Esophagus muscularis mucosa (tissue), 3 donors: ENCODE measurements at regions not wholly inside any gene's neighbourhood (a gene's known extent, or its start where the extent isn't known, plus 50 kb on each side); places are given as distances from the start of the nearest gene placed in this dataset.

Experiments used
- CTCF ChIP-seq, 3 experiments: fragments of 200-600 bp in 2 of 3; fragments of 450-650 bp in 1 of 3; sonication (generic) in 2 of 3; IDR thresholded peaks; one replicate each; pipeline ENCODE4 v1.5.1; 2017 to 2019; ENCODE audit warnings: antibody characterized with exemption in 3 of 3, mild to moderate bottlenecking in 2 of 3, moderate library complexity in 1 of 3
- POLR2A ChIP-seq: fragments of 450-650 bp; IDR thresholded peaks from one replicate; pipeline ENCODE4 v1.6.1; 2017; ENCODE audit warnings: antibody characterized with exemption, moderate library complexity, mild to moderate bottlenecking, low read depth
- POLR2AphosphoS5 ChIP-seq, 2 donors: sonication (generic); formaldehyde crosslinking; IDR thresholded peaks; one replicate each; pipeline ENCODE4 v1.6.1; 2017; ENCODE audit warnings: antibody characterized with exemption in 2 of 2

DNA sequence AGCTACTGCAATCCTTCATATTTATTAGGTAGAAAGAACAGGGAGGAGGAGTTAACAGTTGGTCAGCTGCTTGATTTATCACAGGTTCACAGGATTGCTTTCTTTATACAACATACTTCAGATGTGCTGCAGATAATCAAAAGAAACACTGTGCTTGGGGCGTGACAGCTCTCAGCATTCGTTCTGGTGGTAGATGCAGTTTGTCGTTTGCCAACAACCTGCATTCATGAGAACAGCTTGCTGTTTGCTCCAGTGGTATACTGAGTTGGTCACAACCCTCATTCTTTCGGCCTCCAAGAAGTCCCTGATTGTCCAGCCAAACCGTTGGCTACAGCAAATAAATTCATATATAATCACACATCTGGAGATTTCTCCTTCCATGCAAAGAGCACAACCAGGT lies 120.5 kb downstream of the ZNF280B start:
- no peak for TF ChIP-seq POLR2A
- no peak for TF ChIP-seq CTCF (IDR thresholded peaks at IDR 0.05)
- TF ChIP-seq POLR2AphosphoS5 (IDR thresholded peaks at IDR 0.05) = no peak
